Upper lobe of right lung (tissue), 1 donor: ENCODE measurements at regions not wholly inside any gene's neighbourhood (a gene's known extent, or its start where the extent isn't known, plus 50 kb on each side); places are given as distances from the start of the nearest gene placed in this dataset.
"Not testable (repeated sequence)": the region's sequence is repeated elsewhere in the genome, so short reads cannot be mapped to it uniquely, and the experiment has no call there.

Experiments
- ATAC-seq: fragments of 200-7000 bp; cut with Tn5 transposase; one replicate; pipeline ENCODE4 v1.9.1; 2020; ENCODE audit warnings: mild to moderate bottlenecking, moderate library complexity
- DNase-seq: peaks from one replicate; pipeline ENCODE4 v3.0.0-alpha.2; 2020
- H3K27ac ChIP-seq: fragments of 200-600 bp; one replicate; pipeline ENCODE4 v1.8.0; 2022
- H3K27me3 ChIP-seq: fragments of 200-600 bp; one replicate; pipeline ENCODE4 v1.8.0; 2022; ENCODE audit warnings: mild to moderate bottlenecking
- H3K36me3 ChIP-seq: fragments of 200-600 bp; one replicate; pipeline ENCODE4 v1.8.0; 2022
- H3K4me1 ChIP-seq: fragments of 200-600 bp; one replicate; pipeline ENCODE4 v1.8.0; 2022
- H3K4me3 ChIP-seq: fragments of 200-600 bp; one replicate; pipeline ENCODE4 v1.8.0; 2022; ENCODE audit warnings: mild to moderate bottlenecking
- H3K9me3 ChIP-seq: fragments of 200-600 bp; one replicate; pipeline ENCODE4 v1.8.0; 2022
- CTCF ChIP-seq: fragments of 200-600 bp; IDR thresholded peaks from one replicate; pipeline ENCODE4 v1.8.0; 2022; ENCODE audit warnings: antibody characterized with exemption
- intact Hi-C: fragments of 100-400 bp; cut with DNase I; formaldehyde crosslinking; loops from one replicate; pipeline ENCODE4 v1.11.0; 2022
- donor health status: DM: no; HTN: yes; CAD: no; lungs with severe emphysema.

- ATAC-seq (no peak), DNase-seq (peak; percentile 54)
- Histone ChIP-seq H3K27ac (no peak overlapping the region), H3K9me3 (no peaks in the 10 kb centered on the region), H3K4me1 (no peaks in the 10 kb centered on the region), H3K36me3 (no peaks in the 10 kb centered on the region), H3K27me3 (no peaks in the 10 kb centered on the region), H3K4me3 (no peak overlapping the region)
- TF ChIP-seq CTCF = no peak
- intact Hi-C loops = no loop called here
Measured at GRCh38 chr9:65410926-65411325, 125.9 kb upstream of the FOXD4L5 start.

GRCh38 chr9:65409471-65409980 lies 124.5 kb upstream of the FOXD4L5 start:
- H3K4me3 ChIP-seq = no peak overlapping the region
- no peak overlapping the region for H3K27ac ChIP-seq
- DNase-seq = peak; percentile 52
- TF ChIP-seq CTCF = no peak
- intact Hi-C loops = no loop called here
- H3K27me3 ChIP-seq = no peaks in the 10 kb centered on the region
- ATAC-seq = no peak
- H3K36me3 ChIP-seq = no peaks in the 10 kb centered on the region
- no peaks in the 10 kb centered on the region for H3K9me3 ChIP-seq
- H3K4me1 ChIP-seq = no peaks in the 10 kb centered on the region

- H3K27me3 ChIP-seq, intact Hi-C loops, H3K4me3 ChIP-seq, H3K4me1 ChIP-seq, H3K36me3 ChIP-seq, DNase-seq, ATAC-seq, H3K9me3 ChIP-seq, H3K27ac ChIP-seq: not testable (repeated sequence)
Measured at GRCh38 chr9:65408806-65409205, 123.8 kb upstream of the FOXD4L5 start.

- peak; percentile 28 for DNase-seq
- intact Hi-C loops, H3K9me3 ChIP-seq, H3K36me3 ChIP-seq, H3K4me1 ChIP-seq, H3K27ac ChIP-seq, H3K4me3 ChIP-seq, ATAC-seq, H3K27me3 ChIP-seq: not testable (repeated sequence)
Measured at GRCh38 chr9:65406625-65407024, 121.6 kb upstream of the FOXD4L5 start.

GRCh38 chr9:65405766-65406165 lies 120.8 kb upstream of the FOXD4L5 start:
- intact Hi-C loops, H3K9me3 ChIP-seq: not testable (repeated sequence)
- peak; percentile 37 for DNase-seq

GRCh38 chr9:65405253-65405652 lies 120.2 kb upstream of the FOXD4L5 start:
- intact Hi-C loops = no loop called here
- no peaks in the 10 kb centered on the region for H3K9me3 ChIP-seq
- H3K4me1 ChIP-seq = no peaks in the 10 kb centered on the region
- no peaks in the 10 kb centered on the region for H3K27me3 ChIP-seq
- no peak for ATAC-seq
- DNase-seq = peak; percentile 30
- H3K27ac ChIP-seq = no peak overlapping the region
- no peaks in the 10 kb centered on the region for H3K36me3 ChIP-seq
- H3K4me3 ChIP-seq = no peak overlapping the region
- no peak for TF ChIP-seq CTCF

More at GRCh38 chr9:65405766-65406165, 120.8 kb upstream of the FOXD4L5 start:
- not testable (repeated sequence) for H3K36me3 ChIP-seq, H3K27ac ChIP-seq, ATAC-seq, H3K4me1 ChIP-seq, H3K4me3 ChIP-seq, H3K27me3 ChIP-seq

- Histone ChIP-seq H3K9me3 (no peaks in the 10 kb centered on the region), H3K4me3 (no peak overlapping the region), H3K27ac (no peak overlapping the region), H3K4me1 (no peaks in the 10 kb centered on the region), H3K36me3 (no peaks in the 10 kb centered on the region), H3K27me3 (no peaks in the 10 kb centered on the region)
- ATAC-seq (no peak), DNase-seq (peak; percentile 23)
- intact Hi-C loops = no loop called here
- TF ChIP-seq CTCF = no peak
Measured at GRCh38 chr9:65404232-65405006, 119.4 kb upstream of the FOXD4L5 start.
